ENCODE measurements at regions not wholly inside any gene's neighbourhood (a gene's known extent, or its start where the extent isn't known, plus 50 kb on each side); places are given as distances from the start of the nearest gene placed in this dataset.

- Histone ChIP-seq H3K36me3 (no peaks in the 10 kb centered on the region), H3K4me1 (no peaks in the 10 kb centered on the region), H3K9me3 (peaks cover 0 to 21% (median 5%) of the 10 kb centered on the region in 11 donors), H3K27ac (no peak overlapping the region), H3K4me3 (no peak overlapping the region), H3K27me3 (no peaks in the 10 kb centered on the region)
- intact Hi-C loops (cut with DNase I): no loop called here
- TF ChIP-seq CTCF (IDR thresholded peaks at IDR 0.05): no peak
- WGBS, 2 donors: 96 to 100% methylated on average over 1 of the region's 1 CpG
- DNase-seq: no peak
- ATAC-seq: no peak
Measured at GRCh38 chr2:19156646-19157045, 201.8 kb downstream of the OSR1 start.

- intact Hi-C loops (cut with DNase I): no loop called here
- DNase-seq: no peak
- WGBS, 2 donors: 89 to 94% methylated on average over 2 of the region's 2 CpGs
Measured at GRCh38 chr2:19150726-19151125, 207.7 kb downstream of the OSR1 start.

GRCh38 chr2:19146867-19147266 lies 211.6 kb downstream of the OSR1 start:
- no peaks in the 10 kb centered on the region for H3K27me3 ChIP-seq
- H3K4me1 ChIP-seq: no peaks in the 10 kb centered on the region
- peaks cover 0 to 18% (median 11%) of the 10 kb centered on the region in 11 donors for H3K9me3 ChIP-seq
- no peak overlapping the region for H3K4me3 ChIP-seq
- no peak for ATAC-seq
- TF ChIP-seq CTCF (IDR thresholded peaks at IDR 0.05): no peak
- 82 to 95% methylated on average over 1 of the region's 1 CpG for WGBS, 2 donors
- DNase-seq: no peak
- H3K27ac ChIP-seq: no peak overlapping the region
- no peaks in the 10 kb centered on the region for H3K36me3 ChIP-seq
- intact Hi-C loops (cut with DNase I): no loop called here

More at GRCh38 chr2:19150726-19151125, 207.7 kb downstream of the OSR1 start:
- no peaks in the 10 kb centered on the region for H3K27me3 ChIP-seq
- H3K36me3 ChIP-seq: no peaks in the 10 kb centered on the region
- H3K9me3 ChIP-seq: peaks cover 0 to 22% (median 11%) of the 10 kb centered on the region in 11 donors
- no peak for ATAC-seq
- no peak for TF ChIP-seq CTCF (IDR thresholded peaks at IDR 0.05)
- H3K4me1 ChIP-seq: no peaks in the 10 kb centered on the region
- H3K27ac ChIP-seq: no peak overlapping the region
- no peak overlapping the region for H3K4me3 ChIP-seq

GRCh38 chr2:19141234-19142004 lies 217.0 kb downstream of the OSR1 start:
- Histone ChIP-seq H3K9me3 (no peaks in the 10 kb centered on the region), H3K36me3 (no peaks in the 10 kb centered on the region), H3K4me3 (no peak overlapping the region), H3K27me3 (no peaks in the 10 kb centered on the region), H3K4me1 (no peaks in the 10 kb centered on the region), H3K27ac (no peak overlapping the region)
- DNase-seq (no peak), ATAC-seq (no peak)
- TF ChIP-seq CTCF (IDR thresholded peaks at IDR 0.05): no peak
- WGBS, 2 donors: 80 to 82% methylated on average over 5 of the region's 5 CpGs
- intact Hi-C loops (cut with DNase I): no loop called here

Measured in heart right ventricle (tissue), 16 donors.